HCT116 (cell line): ENCODE measurements at regions not wholly inside any gene's neighbourhood (a gene's known extent, or its start where the extent isn't known, plus 50 kb on each side); places are given as distances from the start of the nearest gene placed in this dataset.

Source experiments
- ATAC-seq: fragments of 200-7000 bp; cut with Tn5 transposase; 2 replicates; pipeline ENCODE4 v1.9.1; 2020; ENCODE audit warnings: mild to moderate bottlenecking, moderate library complexity
- BruUV-seq: library from RNA; stranded (reverse); fragments of 400-500 nt; replicated peaks from 2 replicates; lab custom pipeline; 2021; lab: Mats Ljungman, UMichigan
- CTCF ChIA-PET: fragments of 300-600 bp; sonication (Branson Sonifier 250); formaldehyde crosslinking; loops from one replicate; lab custom pipeline; 2021; ENCODE audit warnings: antibody characterized with exemption; lab: Charles Lee
- POLR2A ChIA-PET: fragments of 300-600, 350-600 bp; sonication (Branson Sonifier 250); formaldehyde crosslinking; loops from one replicate; lab custom pipeline; 2021; ENCODE audit warnings: antibody characterized with exemption; lab: Charles Lee
- RAD21 ChIA-PET, 2 experiments: fragments of 300-600 bp; sonication (Branson Sonifier 250); formaldehyde crosslinking; loops; one replicate each; lab custom pipeline; 2023; ENCODE audit warnings: low total read pairs in 2 of 2; ENCODE audit not compliant: uncharacterized antibody in 2 of 2, unreplicated experiment in 2 of 2, low non-redundant PET in 1 of 2; lab: Charles Lee
- DNase-seq: peaks from one replicate; pipeline ENCODE4 v3.0.0-alpha.2; 2010; ENCODE audit warnings: low read depth, low spot score
- H2AFZ ChIP-seq: fragments of 200-600 bp; shearing (Covaris generic), sonication (generic); 2 replicates; pipeline ENCODE4 v1.6.1; 2017; ENCODE audit warnings: low read depth, mixed run types, mixed read lengths, antibody characterized with exemption, low read length; ENCODE audit not compliant: poor library complexity, severe bottlenecking
- H3K27ac ChIP-seq: 2 replicates; pipeline ENCODE4 v1.5.1; 2012; ENCODE audit warnings: low read depth, low read length
- H3K27me3 ChIP-seq: fragments of 200-600 bp; sonication (generic); 2 replicates; pipeline ENCODE4 v1.6.1; 2016; ENCODE audit warnings: mixed run types, low read length, mixed read lengths; ENCODE audit not compliant: insufficient read depth
- H3K36me3 ChIP-seq, 2 experiments: fragments of 200-500 bp in 1 of 2; fragments of 200-600 bp in 1 of 2; sonication (Bioruptor generic) in 1 of 2; sonication (generic) in 1 of 2; 2 replicates each; pipeline versions ENCODE4 v1.5.1 to v1.6.1; 2014 to 2016; ENCODE audit warnings: low read length in 2 of 2, inconsistent platforms in 1 of 2, mixed read lengths in 1 of 2, mixed run types in 1 of 2; ENCODE audit not compliant: insufficient read depth in 2 of 2, control insufficient read depth in 1 of 2
- H3K4me1 ChIP-seq, 2 experiments: fragments of 200-600 bp in 1 of 2; sonication (generic) in 1 of 2; 2 replicates each; pipeline versions ENCODE4 v1.5.1 to v1.6.1; 2012 to 2017; ENCODE audit warnings: low read length in 2 of 2, inconsistent platforms in 1 of 2, mild to moderate bottlenecking in 1 of 2, mixed read lengths in 1 of 2, mixed run types in 1 of 2, moderate library complexity in 1 of 2; ENCODE audit not compliant: insufficient read depth in 2 of 2, control insufficient read depth in 1 of 2
- H3K4me2 ChIP-seq: fragments of 200-600 bp; sonication (generic); 2 replicates; pipeline ENCODE4 v1.6.1; 2017; ENCODE audit warnings: mixed run types, low read length, mixed read lengths
- H3K4me3 ChIP-seq, 2 experiments: fragments of 200-600 bp in 1 of 2; sonication (generic) in 1 of 2; replicated peaks in 1 of 2; 2 replicates each; pipeline ENCODE4 v1.5.1; 2011 to 2016; ENCODE audit warnings: low read length in 2 of 2, control low read depth in 1 of 2, low read depth in 1 of 2, mild to moderate bottlenecking in 1 of 2, mixed read lengths in 1 of 2, mixed run types in 1 of 2
- H3K79me2 ChIP-seq: fragments of 200-600 bp; sonication (generic); 2 replicates; pipeline ENCODE4 v1.6.1; 2017; ENCODE audit warnings: mild to moderate bottlenecking, mixed run types, low read length, moderate library complexity, mixed read lengths; ENCODE audit not compliant: insufficient read depth
- H3K9ac ChIP-seq: fragments of 200-600 bp; sonication (generic); 2 replicates; pipeline ENCODE4 v1.6.1; 2016; ENCODE audit warnings: low read length, mixed read lengths
- H3K9me2 ChIP-seq: fragments of 200-600 bp; sonication (generic), shearing (Covaris generic); 2 replicates; pipeline ENCODE4 v1.6.1; 2017; ENCODE audit warnings: mixed run types, mild to moderate bottlenecking, moderate library complexity; ENCODE audit not compliant: insufficient read depth
- H3K9me3 ChIP-seq, 2 experiments: fragments of 200-500 bp in 1 of 2; fragments of 200-600 bp in 1 of 2; sonication (Bioruptor generic) in 1 of 2; sonication (generic) in 1 of 2; 2 replicates each; pipeline ENCODE4 v1.6.1; 2014 to 2017; ENCODE audit warnings: low read length in 2 of 2, mixed read lengths in 2 of 2, inconsistent platforms in 1 of 2, low read depth in 1 of 2, mild to moderate bottlenecking in 1 of 2, mixed run types in 1 of 2, moderate library complexity in 1 of 2; ENCODE audit not compliant: control insufficient read depth in 1 of 2, insufficient read depth in 1 of 2
- H4K20me1 ChIP-seq: fragments of 200-600 bp; sonication (generic), shearing (Covaris generic); 2 replicates; pipeline ENCODE4 v1.6.1; 2017; ENCODE audit warnings: mixed run types, mild to moderate bottlenecking, moderate library complexity; ENCODE audit not compliant: insufficient read depth
- CBX3 ChIP-seq: IDR thresholded peaks from 2 replicates; pipeline ENCODE4 v1.6.1; 2012; ENCODE audit warnings: low read depth
- ELF1 ChIP-seq: IDR thresholded peaks from 2 replicates; pipeline ENCODE4 v1.6.1; 2012; ENCODE audit warnings: low read depth, borderline replicate concordance
- FOSL1 ChIP-seq: IDR thresholded peaks from 2 replicates; pipeline ENCODE4 v1.6.1; 2012; ENCODE audit warnings: low read depth
- JUND ChIP-seq: IDR thresholded peaks from 2 replicates; pipeline ENCODE4 v1.6.1; 2012
- POLR2A ChIP-seq: IDR thresholded peaks from 2 replicates; pipeline ENCODE4 v1.7.0; 2011; ENCODE audit warnings: borderline replicate concordance; ENCODE audit not compliant: insufficient read depth, insufficient read length; ENCODE audit errors: extremely low read depth
- POLR2AphosphoS5 ChIP-seq: IDR thresholded peaks from 2 replicates; pipeline ENCODE4 v1.6.1; 2011; ENCODE audit warnings: mild to moderate bottlenecking, low read depth, low read length, moderate library complexity
- RAD21 ChIP-seq: IDR thresholded peaks from 2 replicates; pipeline ENCODE4 v1.6.1; 2012; ENCODE audit warnings: low read depth, mild to moderate bottlenecking
- SP1 ChIP-seq: IDR thresholded peaks from 2 replicates; pipeline ENCODE4 v1.6.1; 2012; ENCODE audit warnings: low read depth
- TCF7L2 ChIP-seq: IDR thresholded peaks from 2 replicates; pipeline ENCODE4 v1.7.0; 2011; ENCODE audit warnings: borderline replicate concordance, inconsistent platforms; ENCODE audit not compliant: insufficient read depth, insufficient read length; ENCODE audit errors: extremely low read depth
- ZFX ChIP-seq: fragments of 450-650 bp; IDR thresholded peaks from 2 replicates; pipeline ENCODE4 v1.6.1; 2017
- intact Hi-C: fragments of 100-400 bp; cut with micrococcal nuclease; formaldehyde crosslinking; loops from 2 replicates; pipeline ENCODE4 v1.10.0; 2022
- TF ChIP-seq, protein P1 (sequence below), 3 experiments: fragments of 200-600 bp in 1 of 3; sonication (generic) in 1 of 3; IDR thresholded peaks in 2 of 3; conservative IDR thresholded peaks in 1 of 3; 2 replicates each; pipeline ENCODE4 v1.5.1; 2012 to 2017; ENCODE audit warnings: low read depth in 2 of 3, low read length in 2 of 3, antibody characterized with exemption in 1 of 3, borderline replicate concordance in 1 of 3, control low read depth in 1 of 3, mild to moderate bottlenecking in 1 of 3, mixed read lengths in 1 of 3, mixed run types in 1 of 3, moderate library complexity in 1 of 3; ENCODE audit not compliant: insufficient read depth in 1 of 3
- TF ChIP-seq, protein P2 (sequence below): IDR thresholded peaks from 2 replicates; pipeline ENCODE4 v1.6.1; 2012
- TF ChIP-seq, protein P3 (sequence below): IDR thresholded peaks from 2 replicates; pipeline ENCODE4 v1.6.1; 2011; ENCODE audit warnings: mild to moderate bottlenecking, low read length, moderate library complexity; ENCODE audit not compliant: insufficient replicate concordance; ENCODE audit errors: extremely low read depth
- TF ChIP-seq, protein P4 (sequence below): IDR thresholded peaks from 2 replicates; pipeline ENCODE4 v1.6.1; 2012; ENCODE audit warnings: low read depth

DNA sequence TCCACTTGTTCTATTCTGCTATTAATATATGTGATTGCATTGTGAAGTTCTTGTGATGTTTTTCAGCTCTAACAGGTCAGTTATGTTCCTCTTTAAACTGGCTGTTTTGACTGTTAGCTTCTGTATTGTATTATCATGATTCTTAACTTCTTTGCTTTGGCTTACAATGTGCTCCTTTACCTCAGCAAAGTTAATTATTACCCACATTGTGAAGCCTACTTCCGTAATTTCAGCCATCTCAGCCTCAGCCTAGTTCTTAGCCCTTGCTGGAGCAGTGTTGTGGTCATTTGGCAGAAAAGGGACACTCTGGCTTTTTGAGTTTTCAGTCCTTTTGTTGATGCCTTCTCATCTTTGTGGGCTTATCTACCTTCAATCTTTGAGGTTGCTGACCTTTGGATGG, 440.2 kb downstream of the TBC1D32 start (continued):
- TF ChIP-seq, protein P1, sequence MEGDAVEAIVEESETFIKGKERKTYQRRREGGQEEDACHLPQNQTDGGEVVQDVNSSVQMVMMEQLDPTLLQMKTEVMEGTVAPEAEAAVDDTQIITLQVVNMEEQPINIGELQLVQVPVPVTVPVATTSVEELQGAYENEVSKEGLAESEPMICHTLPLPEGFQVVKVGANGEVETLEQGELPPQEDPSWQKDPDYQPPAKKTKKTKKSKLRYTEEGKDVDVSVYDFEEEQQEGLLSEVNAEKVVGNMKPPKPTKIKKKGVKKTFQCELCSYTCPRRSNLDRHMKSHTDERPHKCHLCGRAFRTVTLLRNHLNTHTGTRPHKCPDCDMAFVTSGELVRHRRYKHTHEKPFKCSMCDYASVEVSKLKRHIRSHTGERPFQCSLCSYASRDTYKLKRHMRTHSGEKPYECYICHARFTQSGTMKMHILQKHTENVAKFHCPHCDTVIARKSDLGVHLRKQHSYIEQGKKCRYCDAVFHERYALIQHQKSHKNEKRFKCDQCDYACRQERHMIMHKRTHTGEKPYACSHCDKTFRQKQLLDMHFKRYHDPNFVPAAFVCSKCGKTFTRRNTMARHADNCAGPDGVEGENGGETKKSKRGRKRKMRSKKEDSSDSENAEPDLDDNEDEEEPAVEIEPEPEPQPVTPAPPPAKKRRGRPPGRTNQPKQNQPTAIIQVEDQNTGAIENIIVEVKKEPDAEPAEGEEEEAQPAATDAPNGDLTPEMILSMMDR (IDR thresholded peaks at IDR 0.05 in 2 of 3, conservative IDR thresholded peaks at IDR 0.05 in 1 of 3; ENCODE audit: borderline replicate concordance in 1 of 3, insufficient read depth in 1 of 3, low read depth in 2 of 3, low read length in 2 of 3), result no peak
- TF ChIP-seq ZFX, result no peak
- no peak for TF ChIP-seq POLR2A
- TF ChIP-seq TCF7L2, result no peak

DNA sequence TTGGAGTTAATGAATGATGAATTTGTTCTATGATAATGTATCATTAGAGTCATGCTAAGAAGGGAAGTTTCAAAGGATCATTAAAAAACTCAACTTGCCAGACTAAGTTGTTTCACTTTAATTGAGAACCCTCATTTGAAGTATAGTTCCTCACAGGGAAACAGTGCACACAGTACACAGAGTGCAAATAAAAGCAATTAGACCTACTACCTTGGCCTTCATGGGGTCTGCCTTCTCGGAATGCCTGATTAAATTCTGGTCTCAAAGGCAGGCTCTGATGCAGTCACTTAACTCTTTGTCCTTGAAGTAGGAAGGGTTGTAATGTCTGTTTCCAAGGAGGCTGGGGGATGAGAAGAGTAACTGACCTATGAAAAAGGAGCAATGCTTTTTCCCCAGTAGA, 457.3 kb downstream of the TBC1D32 start:
- intact Hi-C loops, result no loop called here
- no peaks in the 10 kb centered on the region for H3K79me2 ChIP-seq
- H3K9ac ChIP-seq, result no peak overlapping the region
- DNase-seq, result no peak
- POLR2A ChIA-PET, result no interaction called here
- H4K20me1 ChIP-seq, result no peaks in the 10 kb centered on the region
- BruUV-seq, result no TSS peak
- no peaks in the 10 kb centered on the region for H3K27me3 ChIP-seq
- no peak overlapping the region for H3K4me3 ChIP-seq
- TF ChIP-seq, protein P2, sequence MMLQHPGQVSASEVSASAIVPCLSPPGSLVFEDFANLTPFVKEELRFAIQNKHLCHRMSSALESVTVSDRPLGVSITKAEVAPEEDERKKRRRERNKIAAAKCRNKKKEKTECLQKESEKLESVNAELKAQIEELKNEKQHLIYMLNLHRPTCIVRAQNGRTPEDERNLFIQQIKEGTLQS, result no peak
- TF ChIP-seq RAD21, result no peak
- TF ChIP-seq ELF1, result no peak
- no peak for TF ChIP-seq SP1
- TF ChIP-seq POLR2AphosphoS5, result no peak
- no peak for TF ChIP-seq FOSL1
- TF ChIP-seq ZFX, result no peak
- TF ChIP-seq CBX3, result no peak
- TF ChIP-seq, protein P3, sequence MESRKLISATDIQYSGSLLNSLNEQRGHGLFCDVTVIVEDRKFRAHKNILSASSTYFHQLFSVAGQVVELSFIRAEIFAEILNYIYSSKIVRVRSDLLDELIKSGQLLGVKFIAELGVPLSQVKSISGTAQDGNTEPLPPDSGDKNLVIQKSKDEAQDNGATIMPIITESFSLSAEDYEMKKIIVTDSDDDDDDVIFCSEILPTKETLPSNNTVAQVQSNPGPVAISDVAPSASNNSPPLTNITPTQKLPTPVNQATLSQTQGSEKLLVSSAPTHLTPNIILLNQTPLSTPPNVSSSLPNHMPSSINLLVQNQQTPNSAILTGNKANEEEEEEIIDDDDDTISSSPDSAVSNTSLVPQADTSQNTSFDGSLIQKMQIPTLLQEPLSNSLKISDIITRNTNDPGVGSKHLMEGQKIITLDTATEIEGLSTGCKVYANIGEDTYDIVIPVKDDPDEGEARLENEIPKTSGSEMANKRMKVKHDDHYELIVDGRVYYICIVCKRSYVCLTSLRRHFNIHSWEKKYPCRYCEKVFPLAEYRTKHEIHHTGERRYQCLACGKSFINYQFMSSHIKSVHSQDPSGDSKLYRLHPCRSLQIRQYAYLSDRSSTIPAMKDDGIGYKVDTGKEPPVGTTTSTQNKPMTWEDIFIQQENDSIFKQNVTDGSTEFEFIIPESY, result no peak
- TF ChIP-seq, protein P4, sequence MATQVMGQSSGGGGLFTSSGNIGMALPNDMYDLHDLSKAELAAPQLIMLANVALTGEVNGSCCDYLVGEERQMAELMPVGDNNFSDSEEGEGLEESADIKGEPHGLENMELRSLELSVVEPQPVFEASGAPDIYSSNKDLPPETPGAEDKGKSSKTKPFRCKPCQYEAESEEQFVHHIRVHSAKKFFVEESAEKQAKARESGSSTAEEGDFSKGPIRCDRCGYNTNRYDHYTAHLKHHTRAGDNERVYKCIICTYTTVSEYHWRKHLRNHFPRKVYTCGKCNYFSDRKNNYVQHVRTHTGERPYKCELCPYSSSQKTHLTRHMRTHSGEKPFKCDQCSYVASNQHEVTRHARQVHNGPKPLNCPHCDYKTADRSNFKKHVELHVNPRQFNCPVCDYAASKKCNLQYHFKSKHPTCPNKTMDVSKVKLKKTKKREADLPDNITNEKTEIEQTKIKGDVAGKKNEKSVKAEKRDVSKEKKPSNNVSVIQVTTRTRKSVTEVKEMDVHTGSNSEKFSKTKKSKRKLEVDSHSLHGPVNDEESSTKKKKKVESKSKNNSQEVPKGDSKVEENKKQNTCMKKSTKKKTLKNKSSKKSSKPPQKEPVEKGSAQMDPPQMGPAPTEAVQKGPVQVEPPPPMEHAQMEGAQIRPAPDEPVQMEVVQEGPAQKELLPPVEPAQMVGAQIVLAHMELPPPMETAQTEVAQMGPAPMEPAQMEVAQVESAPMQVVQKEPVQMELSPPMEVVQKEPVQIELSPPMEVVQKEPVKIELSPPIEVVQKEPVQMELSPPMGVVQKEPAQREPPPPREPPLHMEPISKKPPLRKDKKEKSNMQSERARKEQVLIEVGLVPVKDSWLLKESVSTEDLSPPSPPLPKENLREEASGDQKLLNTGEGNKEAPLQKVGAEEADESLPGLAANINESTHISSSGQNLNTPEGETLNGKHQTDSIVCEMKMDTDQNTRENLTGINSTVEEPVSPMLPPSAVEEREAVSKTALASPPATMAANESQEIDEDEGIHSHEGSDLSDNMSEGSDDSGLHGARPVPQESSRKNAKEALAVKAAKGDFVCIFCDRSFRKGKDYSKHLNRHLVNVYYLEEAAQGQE, result no peak
- no peak for TF ChIP-seq JUND
- TF ChIP-seq, all 23 proteins: peak for 0
- ATAC-seq, result no peak
- Histone ChIP-seq H3K27ac (no peak overlapping the region), H2AFZ (no peak overlapping the region), H3K9me3 (no peaks in the 10 kb centered on the region), H3K9me2 (no peaks in the 10 kb centered on the region), H3K4me1 (no peaks in the 10 kb centered on the region), H3K36me3 (no peaks in the 10 kb centered on the region), H3K4me2 (no peak overlapping the region)
- ChIA-PET RAD21 (no interaction called here), CTCF (no interaction called here)
